H1 (cell line): ENCODE measurements at regions not wholly inside any gene's neighbourhood (a gene's known extent, or its start where the extent isn't known, plus 50 kb on each side); places are given as distances from the start of the nearest gene placed in this dataset.

Source experiments
- CTCF ChIA-PET: fragments of 300-600 bp; sonication (Branson Sonifier 250); formaldehyde crosslinking; loops from one replicate; lab custom pipeline; 2021; ENCODE audit not compliant: partially characterized antibody; lab: Charles Lee
- POLR2A ChIA-PET: fragments of 300-600 bp; sonication (Branson Sonifier 250); formaldehyde crosslinking; loops from one replicate; lab custom pipeline; 2021; ENCODE audit warnings: inconsistent platforms; ENCODE audit not compliant: partially characterized antibody; lab: Charles Lee
- DNase-seq, 2 experiments: peaks; one replicate each; pipeline versions ENCODE4 v3.0.0 to v3.0.0-alpha.2; 2010 to 2022; ENCODE audit warnings: low spot score in 2 of 2, low read depth in 1 of 2, mixed read lengths in 1 of 2
- FAIRE-seq: peaks from 2 replicates; lab custom pipeline; 2011; peaks lifted over from hg19 to GRCh38; lab: Jason Lieb, UNC
- H2AFZ ChIP-seq: 2 replicates; pipeline ENCODE4 v1.8.1; 2012; ENCODE audit warnings: low read length, inconsistent platforms
- H2AK5ac ChIP-seq: 2 replicates; pipeline ENCODE4 v1.6.1; 2013; ENCODE audit warnings: low read depth, low read length
- H2BK120ac ChIP-seq: replicated peaks from 2 replicates; pipeline ENCODE3; 2013; ENCODE audit warnings: low read depth, low read length, inconsistent platforms
- H2BK12ac ChIP-seq: 2 replicates; pipeline ENCODE4 v1.6.1; 2013; ENCODE audit warnings: low read depth, low read length
- H2BK15ac ChIP-seq: 2 replicates; pipeline ENCODE4 v1.6.1; 2013; ENCODE audit warnings: low read length
- H2BK20ac ChIP-seq: 2 replicates; pipeline ENCODE4 v1.6.1; 2013; ENCODE audit warnings: low read length
- H2BK5ac ChIP-seq: 2 replicates; pipeline ENCODE4 v1.6.1; 2013; ENCODE audit warnings: low read depth, low read length
- H3K14ac ChIP-seq: 2 replicates; pipeline ENCODE4 v1.6.1; 2013; ENCODE audit warnings: inconsistent platforms; ENCODE audit not compliant: insufficient read length
- H3K18ac ChIP-seq: 2 replicates; pipeline ENCODE4 v1.6.1; 2013; ENCODE audit warnings: low read length; ENCODE audit errors: extremely low read depth
- H3K23ac ChIP-seq: 2 replicates; pipeline ENCODE4 v1.6.1; 2013; ENCODE audit warnings: inconsistent platforms; ENCODE audit not compliant: insufficient read length
- H3K23me2 ChIP-seq: 2 replicates; pipeline ENCODE4 v1.6.1; 2013; ENCODE audit warnings: low read depth, low read length
- H3K27ac ChIP-seq: 2 replicates; pipeline ENCODE4 v1.6.1; 2011; ENCODE audit warnings: low read depth, low read length, inconsistent platforms
- H3K27me3 ChIP-seq, 4 experiments: replicated peaks in 1 of 4; 1 replicate in 1 of 4; 2 replicates in 3 of 4; pipeline versions ENCODE4 v1.6.1 to v1.8.1; 2011 to 2013; ENCODE audit warnings: low read length in 3 of 4, mild to moderate bottlenecking in 3 of 4, inconsistent platforms in 2 of 4, mixed read lengths in 2 of 4, moderate library complexity in 1 of 4; ENCODE audit not compliant: control insufficient read depth in 3 of 4, insufficient read depth in 3 of 4; ENCODE audit errors: extremely low read depth in 1 of 4
- H3K36me3 ChIP-seq, 4 experiments: 2 replicates each; pipeline versions ENCODE4 v1.6.1 to v1.8.1; 2011 to 2013; ENCODE audit warnings: mild to moderate bottlenecking in 4 of 4, low read length in 3 of 4, moderate library complexity in 2 of 4, control low read depth in 1 of 4, inconsistent platforms in 1 of 4; ENCODE audit not compliant: insufficient read depth in 4 of 4, control insufficient read depth in 2 of 4
- H3K4ac ChIP-seq: replicated peaks from 2 replicates; pipeline ENCODE3; 2013; ENCODE audit warnings: low read length, low read depth, mixed read lengths, inconsistent platforms; ENCODE audit not compliant: insufficient read length
- H3K4me1 ChIP-seq, 4 experiments: replicated peaks in 1 of 4; 1 replicate in 1 of 4; 2 replicates in 3 of 4; pipeline versions ENCODE4 v1.6.1 to v1.8.1; 2011 to 2013; ENCODE audit warnings: low read length in 3 of 4, inconsistent platforms in 2 of 4, mixed read lengths in 1 of 4; ENCODE audit not compliant: insufficient read depth in 4 of 4, control insufficient read depth in 3 of 4
- H3K4me2 ChIP-seq, 2 experiments: 2 replicates each; pipeline versions ENCODE4 v1.6.1 to v1.8.1; 2011 to 2013; ENCODE audit warnings: low read depth in 2 of 2, low read length in 2 of 2, control low read depth in 1 of 2, inconsistent platforms in 1 of 2, mild to moderate bottlenecking in 1 of 2; ENCODE audit not compliant: insufficient read depth in 1 of 2
- H3K4me3 ChIP-seq, 4 experiments: fragments of 200-600, 300-600 bp in 1 of 4; sonication (generic), shearing (Covaris generic), sonication (Bioruptor Twin) in 1 of 4; 2 replicates each; pipeline versions ENCODE4 v1.5.1 to v1.8.1; 2011 to 2016; ENCODE audit warnings: low read length in 4 of 4, low read depth in 3 of 4, control low read depth in 2 of 4, inconsistent platforms in 2 of 4, mild to moderate bottlenecking in 2 of 4, mixed read lengths in 1 of 4, moderate library complexity in 1 of 4; ENCODE audit not compliant: insufficient read depth in 2 of 4; ENCODE audit errors: extremely low read depth in 1 of 4
- H3K56ac ChIP-seq: replicated peaks from 2 replicates; pipeline ENCODE3; 2013; ENCODE audit warnings: low read depth, mild to moderate bottlenecking, mixed read lengths, low read length, inconsistent platforms; ENCODE audit not compliant: insufficient read length
- H3K79me1 ChIP-seq: 2 replicates; pipeline ENCODE4 v1.6.1; 2013; ENCODE audit warnings: low read depth, low read length, control low read depth
- H3K79me2 ChIP-seq, 2 experiments: 2 replicates each; pipeline versions ENCODE4 v1.6.1 to v1.8.1; 2012 to 2013; ENCODE audit warnings: low read length in 2 of 2, mild to moderate bottlenecking in 2 of 2, inconsistent platforms in 1 of 2; ENCODE audit not compliant: insufficient read depth in 2 of 2, control insufficient read depth in 1 of 2
- H3K9ac ChIP-seq, 4 experiments: replicated peaks in 1 of 4; 1 replicate in 1 of 4; 2 replicates in 3 of 4; pipeline versions ENCODE4 v1.6.1 to v1.8.1; 2011 to 2013; ENCODE audit warnings: low read depth in 3 of 4, low read length in 3 of 4, control low read depth in 2 of 4, mild to moderate bottlenecking in 2 of 4, moderate library complexity in 2 of 4, inconsistent platforms in 1 of 4; ENCODE audit errors: extremely low read depth in 1 of 4
- H3K9me3 ChIP-seq, 2 experiments: 2 replicates each; pipeline versions ENCODE4 v1.6.1 to v1.8.1; 2012 to 2013; ENCODE audit warnings: mild to moderate bottlenecking in 2 of 2, moderate library complexity in 2 of 2, control low read depth in 1 of 2, inconsistent platforms in 1 of 2, low read depth in 1 of 2, low read length in 1 of 2, mixed read lengths in 1 of 2; ENCODE audit not compliant: insufficient read depth in 2 of 2
- H4K20me1 ChIP-seq, 2 experiments: replicated peaks in 1 of 2; 2 replicates each; pipeline versions ENCODE3 to v1.8.1; 2011 to 2013; ENCODE audit warnings: inconsistent platforms in 2 of 2, low read length in 2 of 2, mild to moderate bottlenecking in 1 of 2; ENCODE audit not compliant: insufficient read depth in 2 of 2, control insufficient read depth in 1 of 2
- H4K5ac ChIP-seq: 2 replicates; pipeline ENCODE4 v1.6.1; 2013; ENCODE audit warnings: low read length, low read depth, mixed read lengths, inconsistent platforms; ENCODE audit not compliant: insufficient read length
- H4K8ac ChIP-seq: 2 replicates; pipeline ENCODE4 v1.8.0; 2013; ENCODE audit warnings: mild to moderate bottlenecking, moderate library complexity, low read length, inconsistent platforms; ENCODE audit not compliant: insufficient read depth; ENCODE audit errors: extremely low read depth
- H4K91ac ChIP-seq: replicated peaks from 2 replicates; pipeline ENCODE3; 2013; ENCODE audit warnings: low read length, mixed read lengths, inconsistent platforms; ENCODE audit not compliant: insufficient read length
- BRCA1 ChIP-seq: IDR thresholded peaks from 2 replicates; pipeline ENCODE4 v1.6.1; 2012; ENCODE audit warnings: low read depth, low read length, improper control_type of control experiment
- GABPA ChIP-seq: IDR thresholded peaks from 2 replicates; pipeline ENCODE4 v1.6.1; 2011; ENCODE audit warnings: mild to moderate bottlenecking, low read length, moderate library complexity, borderline replicate concordance; ENCODE audit not compliant: insufficient read depth
- HDAC6 ChIP-seq: IDR thresholded peaks from one replicate; pipeline ENCODE4 v1.7.1; 2012; ENCODE audit warnings: low read depth, mild to moderate bottlenecking, inconsistent platforms, low read length, moderate library complexity
- JUN ChIP-seq: IDR thresholded peaks from 2 replicates; pipeline ENCODE4 v1.6.1; 2011; ENCODE audit warnings: low read depth, mild to moderate bottlenecking, improper control_type of control experiment, low read length
- JUND ChIP-seq: IDR thresholded peaks from 2 replicates; pipeline ENCODE4 v1.6.1; 2011; ENCODE audit warnings: mild to moderate bottlenecking, improper control_type of control experiment, low read length
- POLR2AphosphoS5 ChIP-seq: IDR thresholded peaks from 2 replicates; pipeline ENCODE4 v1.6.1; 2011; ENCODE audit warnings: low read depth, low read length
- SIN3A ChIP-seq, 2 experiments: IDR thresholded peaks in 1 of 2; conservative IDR thresholded peaks in 1 of 2; 2 replicates each; pipeline ENCODE4 v1.6.1; 2011 to 2012; ENCODE audit warnings: low read length in 2 of 2, improper control_type of control experiment in 1 of 2, low read depth in 1 of 2, mild to moderate bottlenecking in 1 of 2
- SP4 ChIP-seq: IDR thresholded peaks from 2 replicates; pipeline ENCODE4 v1.6.1; 2012; ENCODE audit warnings: low read length, inconsistent platforms
- TAF7 ChIP-seq: optimal IDR thresholded peaks from 2 replicates; pipeline ENCODE3; 2011; ENCODE audit warnings: low read depth, mild to moderate bottlenecking, inconsistent platforms, low read length, moderate library complexity, borderline replicate concordance
- TCF12 ChIP-seq: IDR thresholded peaks from 2 replicates; pipeline ENCODE4 v1.6.1; 2011; ENCODE audit warnings: low read depth, mild to moderate bottlenecking, low read length
- TEAD4 ChIP-seq: IDR thresholded peaks from 2 replicates; pipeline ENCODE4 v1.6.1; 2012; ENCODE audit warnings: low read depth, low read length, inconsistent platforms, mixed read lengths
- WGBS, 2 experiments: shearing (Covaris generic) in 1 of 2; methylation state at CpG; one replicate each; pipeline versions ENCODE4 v1.1.6 to v1.1.7; 2013 to 2015; ENCODE audit warnings: low lambda C conversion rate in 2 of 2, mixed read lengths in 2 of 2, inconsistent platforms in 1 of 2, low coverage in 1 of 2, missing lambda C conversion rate in 1 of 2; ENCODE audit not compliant: insufficient replicate concordance in 2 of 2, insufficient coverage in 1 of 2, insufficient read length in 1 of 2; ENCODE audit errors: extremely low coverage in 1 of 2, missing lambda C conversion rate in 1 of 2; 5-methylcytosine and 5-hydroxymethylcytosine counted together
- TF ChIP-seq, protein P1 (sequence below): IDR thresholded peaks from 2 replicates; pipeline ENCODE4 v1.6.1; 2012; ENCODE audit warnings: inconsistent platforms
- TF ChIP-seq, protein P2 (sequence below): IDR thresholded peaks from 2 replicates; pipeline ENCODE4 v1.6.1; 2012; ENCODE audit warnings: low read length, inconsistent platforms

- H3K4me3 ChIP-seq = no peak overlapping the region
- no peak overlapping the region for H4K91ac ChIP-seq
- DNase-seq = no peak
- H3K27me3 ChIP-seq = no peaks in the 10 kb centered on the region
- no peak for FAIRE-seq
- no peak overlapping the region for H3K27ac ChIP-seq
- WGBS, 2 experiments = 84% methylated on average over 4 of the region's 4 CpGs; no CpG with 5 or more reads in 1 of the 2 experiments
- ChIA-PET CTCF (no interaction called here), POLR2A (no interaction called here)
- H3K9me3 ChIP-seq = no peaks in the 10 kb centered on the region; a peak in 1 of 4 replicates
- H4K8ac ChIP-seq = no peak overlapping the region
- H3K23me2 ChIP-seq = no peaks in the 10 kb centered on the region
- H2BK15ac ChIP-seq = no peak overlapping the region
- H3K56ac ChIP-seq = no peak overlapping the region
- H2BK5ac ChIP-seq = no peak overlapping the region
- H2AFZ ChIP-seq = no peak overlapping the region
- H3K14ac ChIP-seq = no peak overlapping the region
- no peak overlapping the region for H3K9ac ChIP-seq
- H2BK120ac ChIP-seq = no peak overlapping the region
- H3K23ac ChIP-seq = no peak overlapping the region
- no peak overlapping the region for H3K18ac ChIP-seq
- H2BK12ac ChIP-seq = no peak overlapping the region
- H3K4me1 ChIP-seq = no peaks in the 10 kb centered on the region
- H3K79me1 ChIP-seq = no peaks in the 10 kb centered on the region
- no peak overlapping the region for H4K5ac ChIP-seq
- no peaks in the 10 kb centered on the region for H3K36me3 ChIP-seq
- H2AK5ac ChIP-seq = no peak overlapping the region
- no peaks in the 10 kb centered on the region for H3K79me2 ChIP-seq
- no peak overlapping the region for H3K4ac ChIP-seq
- H2BK20ac ChIP-seq = no peak overlapping the region
- no peaks in the 10 kb centered on the region for H4K20me1 ChIP-seq
- H3K4me2 ChIP-seq = no peak overlapping the region
- no peak for TF ChIP-seq POLR2AphosphoS5
- no peak for TF ChIP-seq JUN
- no peak for TF ChIP-seq HDAC6
- TF ChIP-seq TAF7 = no peak
- TF ChIP-seq, protein P1, sequence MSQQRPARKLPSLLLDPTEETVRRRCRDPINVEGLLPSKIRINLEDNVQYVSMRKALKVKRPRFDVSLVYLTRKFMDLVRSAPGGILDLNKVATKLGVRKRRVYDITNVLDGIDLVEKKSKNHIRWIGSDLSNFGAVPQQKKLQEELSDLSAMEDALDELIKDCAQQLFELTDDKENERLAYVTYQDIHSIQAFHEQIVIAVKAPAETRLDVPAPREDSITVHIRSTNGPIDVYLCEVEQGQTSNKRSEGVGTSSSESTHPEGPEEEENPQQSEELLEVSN = no peak
- no peak for TF ChIP-seq SIN3A (conservative IDR thresholded peaks at IDR 0.05 in 1 of 2, IDR thresholded peaks at IDR 0.05 in 1 of 2; ENCODE audit: low read depth in 1 of 2, low read length in 2 of 2)
- no peak for TF ChIP-seq SP4
- TF ChIP-seq BRCA1 = no peak
- TF ChIP-seq, protein P2, sequence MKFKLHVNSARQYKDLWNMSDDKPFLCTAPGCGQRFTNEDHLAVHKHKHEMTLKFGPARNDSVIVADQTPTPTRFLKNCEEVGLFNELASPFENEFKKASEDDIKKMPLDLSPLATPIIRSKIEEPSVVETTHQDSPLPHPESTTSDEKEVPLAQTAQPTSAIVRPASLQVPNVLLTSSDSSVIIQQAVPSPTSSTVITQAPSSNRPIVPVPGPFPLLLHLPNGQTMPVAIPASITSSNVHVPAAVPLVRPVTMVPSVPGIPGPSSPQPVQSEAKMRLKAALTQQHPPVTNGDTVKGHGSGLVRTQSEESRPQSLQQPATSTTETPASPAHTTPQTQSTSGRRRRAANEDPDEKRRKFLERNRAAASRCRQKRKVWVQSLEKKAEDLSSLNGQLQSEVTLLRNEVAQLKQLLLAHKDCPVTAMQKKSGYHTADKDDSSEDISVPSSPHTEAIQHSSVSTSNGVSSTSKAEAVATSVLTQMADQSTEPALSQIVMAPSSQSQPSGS = no peak
- no peak for TF ChIP-seq JUND
- no peak for TF ChIP-seq TCF12
- TF ChIP-seq TEAD4 = no peak
- no peak for TF ChIP-seq GABPA
Observed at GRCh38 chr7:114095885-114096284, 177.1 kb upstream of the PPP1R3A start.
